Caco-2 (cell line): ENCODE measurements at regions not wholly inside any gene's neighbourhood (a gene's known extent, or its start where the extent isn't known, plus 50 kb on each side); places are given as distances from the start of the nearest gene placed in this dataset.
"Not testable (repeated sequence)": the region's sequence is repeated elsewhere in the genome, so short reads cannot be mapped to it uniquely, and the experiment has no call there.

Experiments used
- BruUV-seq: library from RNA; stranded (reverse); fragments of 400-500 nt; replicated peaks from 2 replicates; lab custom pipeline; 2021; lab: Mats Ljungman, UMichigan
- CTCF ChIA-PET: fragments of 300-600 bp; sonication (Branson Sonifier 250); formaldehyde crosslinking; loops from one replicate; lab custom pipeline; 2022; ENCODE audit warnings: antibody characterized with exemption; lab: Charles Lee
- POLR2A ChIA-PET: fragments of 300-600 bp; sonication (Branson Sonifier 250); formaldehyde crosslinking; loops from one replicate; lab custom pipeline; 2022; ENCODE audit warnings: antibody characterized with exemption; lab: Charles Lee
- DNase-seq, 2 experiments: peaks; one replicate each; pipeline versions ENCODE4 v3.0.0 to v3.0.0-alpha.2; 2020 to 2022
- H3K27me3 ChIP-seq: replicated peaks from 2 replicates; pipeline ENCODE4 v1.6.0; 2011; ENCODE audit warnings: low read length; ENCODE audit not compliant: control insufficient read depth, insufficient read depth
- H3K36me3 ChIP-seq: 2 replicates; pipeline ENCODE4 v1.5.1; 2011; ENCODE audit warnings: low read length; ENCODE audit not compliant: control insufficient read depth, insufficient read depth
- H3K4me1 ChIP-seq: fragments of 250-450 bp; sonication (Bioruptor Pico); 2 replicates; pipeline ENCODE4 v1.5.1; 2020; ENCODE audit warnings: mild to moderate bottlenecking
- H3K4me3 ChIP-seq: 2 replicates; pipeline ENCODE4 v1.5.1; 2011; ENCODE audit warnings: low read depth, mild to moderate bottlenecking, control low read depth, low read length
- H3K9me3 ChIP-seq: fragments of 250-450 bp; sonication (Bioruptor Pico); 2 replicates; pipeline ENCODE4 v1.5.1; 2020; ENCODE audit warnings: mild to moderate bottlenecking, moderate library complexity
- H3K27ac Mint-ChIP-seq: one replicate; pipeline ENCODE4 v1.8.0; 2022; ENCODE audit warnings: mixed read lengths; ENCODE audit not compliant: unreplicated experiment
- H3K27me3 Mint-ChIP-seq: one replicate; pipeline ENCODE4 v1.8.0; 2022; ENCODE audit warnings: mixed read lengths; ENCODE audit not compliant: insufficient read depth, unreplicated experiment
- H3K36me3 Mint-ChIP-seq: one replicate; pipeline ENCODE4 v1.8.0; 2022; ENCODE audit warnings: mild to moderate bottlenecking, mixed read lengths; ENCODE audit not compliant: insufficient read depth, unreplicated experiment
- H3K4me1 Mint-ChIP-seq: one replicate; pipeline ENCODE4 v1.8.0; 2022; ENCODE audit warnings: low read depth, mixed read lengths; ENCODE audit not compliant: unreplicated experiment
- H3K4me3 Mint-ChIP-seq: one replicate; pipeline ENCODE4 v1.8.0; 2022; ENCODE audit warnings: mild to moderate bottlenecking, moderate library complexity, mixed read lengths; ENCODE audit not compliant: unreplicated experiment
- H3K9me3 Mint-ChIP-seq: one replicate; pipeline ENCODE4 v1.8.0; 2022; ENCODE audit warnings: mixed read lengths; ENCODE audit not compliant: unreplicated experiment
- intact Hi-C: fragments of 100-400 bp; cut with micrococcal nuclease; formaldehyde crosslinking; loops from one replicate; pipeline ENCODE4 v1.10.0; 2022; ENCODE audit not compliant: unreplicated experiment
- TF ChIP-seq, protein P1 (sequence below), 2 experiments: fragments of 200-600 bp in 1 of 2; IDR thresholded peaks; 1 replicate in 1 of 2; 2 replicates in 1 of 2; pipeline versions ENCODE4 v1.5.1 to v1.8.0; 2011 to 2022; ENCODE audit warnings: antibody characterized with exemption in 1 of 2, control low read depth in 1 of 2, inconsistent platforms in 1 of 2, low read depth in 1 of 2, low read length in 1 of 2, mild to moderate bottlenecking in 1 of 2, moderate library complexity in 1 of 2; ENCODE audit not compliant: insufficient read depth in 1 of 2, severe bottlenecking in 1 of 2, unreplicated experiment in 1 of 2

GRCh38 chr14:40216976-40217375 lies 784.7 kb upstream of the FBXO33 start:
- no peak overlapping the region for H3K27ac Mint-ChIP-seq
- no peaks in the 10 kb centered on the region for H3K27me3 Mint-ChIP-seq
- TF ChIP-seq, protein P1, sequence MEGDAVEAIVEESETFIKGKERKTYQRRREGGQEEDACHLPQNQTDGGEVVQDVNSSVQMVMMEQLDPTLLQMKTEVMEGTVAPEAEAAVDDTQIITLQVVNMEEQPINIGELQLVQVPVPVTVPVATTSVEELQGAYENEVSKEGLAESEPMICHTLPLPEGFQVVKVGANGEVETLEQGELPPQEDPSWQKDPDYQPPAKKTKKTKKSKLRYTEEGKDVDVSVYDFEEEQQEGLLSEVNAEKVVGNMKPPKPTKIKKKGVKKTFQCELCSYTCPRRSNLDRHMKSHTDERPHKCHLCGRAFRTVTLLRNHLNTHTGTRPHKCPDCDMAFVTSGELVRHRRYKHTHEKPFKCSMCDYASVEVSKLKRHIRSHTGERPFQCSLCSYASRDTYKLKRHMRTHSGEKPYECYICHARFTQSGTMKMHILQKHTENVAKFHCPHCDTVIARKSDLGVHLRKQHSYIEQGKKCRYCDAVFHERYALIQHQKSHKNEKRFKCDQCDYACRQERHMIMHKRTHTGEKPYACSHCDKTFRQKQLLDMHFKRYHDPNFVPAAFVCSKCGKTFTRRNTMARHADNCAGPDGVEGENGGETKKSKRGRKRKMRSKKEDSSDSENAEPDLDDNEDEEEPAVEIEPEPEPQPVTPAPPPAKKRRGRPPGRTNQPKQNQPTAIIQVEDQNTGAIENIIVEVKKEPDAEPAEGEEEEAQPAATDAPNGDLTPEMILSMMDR (IDR thresholded peaks at IDR 0.05; ENCODE audit: insufficient read depth in 1 of 2, low read depth in 1 of 2, low read length in 1 of 2, severe bottlenecking in 1 of 2, unreplicated experiment in 1 of 2), result no peak
- ChIA-PET POLR2A (no interaction called here), CTCF (no interaction called here)
- BruUV-seq, result no TSS peak
- H3K9me3 Mint-ChIP-seq, result no peaks in the 10 kb centered on the region
- DNase-seq, result no peak
- H3K4me3 ChIP-seq, result no peak overlapping the region
- H3K9me3 ChIP-seq, result no peaks in the 10 kb centered on the region
- H3K36me3 ChIP-seq, result no peaks in the 10 kb centered on the region
- H3K27me3 ChIP-seq, result no peaks in the 10 kb centered on the region
- no peaks in the 10 kb centered on the region for H3K36me3 Mint-ChIP-seq
- intact Hi-C loops, result no loop called here
- H3K4me3 Mint-ChIP-seq, result no peak overlapping the region
- peaks cover 8% of the 10 kb centered on the region; the same call in 1 of the 2 replicates for H3K4me1 ChIP-seq
- H3K4me1 Mint-ChIP-seq, result peaks cover 24% of the 10 kb centered on the region

DNA sequence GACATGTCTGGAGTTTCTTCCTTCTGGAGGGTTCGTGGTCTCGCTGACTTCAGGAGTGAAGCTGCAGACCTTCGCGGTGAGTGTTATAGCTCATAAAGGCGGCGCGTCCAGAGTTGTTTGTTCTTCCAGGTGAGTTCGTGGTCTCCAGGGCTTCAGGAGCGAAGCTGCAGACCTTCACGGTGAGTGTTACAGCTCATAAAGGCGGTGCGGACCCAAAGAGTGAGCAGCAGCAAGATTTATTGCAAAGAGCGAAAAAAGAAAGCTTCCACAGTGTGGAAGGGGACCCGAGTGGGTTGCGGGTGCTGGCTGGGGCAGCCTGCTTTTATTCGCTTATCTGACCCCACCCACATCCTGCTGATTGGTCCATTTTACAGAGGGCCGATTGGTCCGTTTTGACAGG lies 784.2 kb upstream of the FBXO33 start:
- H3K27me3 Mint-ChIP-seq, CTCF ChIA-PET, H3K9me3 Mint-ChIP-seq, H3K4me3 ChIP-seq, H3K36me3 Mint-ChIP-seq, H3K4me1 ChIP-seq, intact Hi-C loops, H3K4me3 Mint-ChIP-seq, H3K27me3 ChIP-seq, POLR2A ChIA-PET, H3K36me3 ChIP-seq, DNase-seq, BruUV-seq, H3K27ac Mint-ChIP-seq, H3K9me3 ChIP-seq: not testable (repeated sequence)
- peaks cover 19% of the 10 kb centered on the region for H3K4me1 Mint-ChIP-seq

DNA sequence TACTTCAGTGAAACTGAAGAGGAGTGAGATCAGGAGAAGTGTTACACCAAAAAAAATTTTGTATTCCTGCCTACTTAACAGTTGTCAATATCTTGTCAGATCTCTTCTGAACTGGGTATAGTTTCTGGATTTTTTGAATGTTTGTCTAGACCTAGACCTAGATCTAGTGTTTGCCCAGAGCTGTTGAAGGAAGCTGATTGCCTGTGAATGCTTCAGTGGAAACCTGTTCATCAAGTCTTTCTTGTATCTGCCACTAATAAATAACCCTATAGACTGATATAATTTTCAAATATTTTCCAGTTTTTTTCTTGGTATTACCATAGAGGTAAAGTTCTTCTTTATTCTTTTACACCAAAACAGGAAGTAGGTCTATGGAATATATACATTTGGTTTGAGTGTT lies 781.5 kb upstream of the FBXO33 start:
- H3K36me3 ChIP-seq, result no peaks in the 10 kb centered on the region
- Mint-ChIP-seq H3K27ac (no peak overlapping the region), H3K4me1 (peaks cover 19% of the 10 kb centered on the region), H3K9me3 (no peaks in the 10 kb centered on the region), H3K4me3 (no peak overlapping the region), H3K36me3 (no peaks in the 10 kb centered on the region), H3K27me3 (no peaks in the 10 kb centered on the region)
- no TSS peak for BruUV-seq
- no peaks in the 10 kb centered on the region for H3K27me3 ChIP-seq
- peaks cover 8% of the 10 kb centered on the region; the same call in 1 of the 2 replicates for H3K4me1 ChIP-seq
- no peaks in the 10 kb centered on the region for H3K9me3 ChIP-seq
- peak in 1 of 2 experiments; percentile 23 for DNase-seq
- TF ChIP-seq, protein P1 (IDR thresholded peaks at IDR 0.05; ENCODE audit: insufficient read depth in 1 of 2, low read depth in 1 of 2, low read length in 1 of 2, severe bottlenecking in 1 of 2, unreplicated experiment in 1 of 2), result no peak
- H3K4me3 ChIP-seq, result no peak overlapping the region
- intact Hi-C loops, result no loop called here
- CTCF ChIA-PET, result no interaction called here
- POLR2A ChIA-PET, result interaction anchor here (0.6 kb wide), 1 partner anchor 48 kb away, joined by 3 read pairs; no protein-coding TSS in a partner anchor
